HG02610 (cell line): ENCODE measurements at regions not wholly inside any gene's neighbourhood (a gene's known extent, or its start where the extent isn't known, plus 50 kb on each side); places are given as distances from the start of the nearest gene placed in this dataset.
A peak's percentile ranks its signal among the peaks of the same experiment; 100 is the strongest.
"Not testable (repeated sequence)": the region's sequence is repeated elsewhere in the genome, so short reads cannot be mapped to it uniquely, and the experiment has no call there.

Experiments used
- ATAC-seq: cut with Tn5 transposase; IDR thresholded peaks from one replicate; pipeline ENCODE4 v1.9.1; 2021; ENCODE audit warnings: mild to moderate bottlenecking, moderate library complexity; ENCODE audit not compliant: unreplicated experiment

DNA sequence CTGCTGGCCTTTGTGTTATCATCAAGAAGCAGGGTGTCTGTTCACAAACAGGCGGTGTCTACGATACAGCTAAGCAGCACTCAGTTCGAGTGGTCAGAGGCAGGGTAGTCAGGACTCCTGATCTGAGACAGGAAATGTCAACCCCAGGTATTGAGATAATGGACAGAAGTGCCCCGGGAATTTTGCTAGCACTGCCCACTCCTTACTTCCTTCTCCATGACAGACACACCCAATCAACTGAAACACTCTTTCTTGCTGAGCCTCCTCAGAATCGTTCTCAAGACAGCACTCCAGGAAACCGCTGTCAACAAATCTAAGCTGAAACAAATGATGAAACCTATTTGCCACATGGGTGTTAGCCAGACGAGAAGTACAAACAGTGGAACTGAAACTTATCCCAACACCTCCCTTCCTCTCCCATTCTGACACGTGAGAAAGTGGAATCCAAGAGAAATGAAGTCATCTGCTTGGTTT is 109.3 kb downstream of the GTF2IRD2B start:
- not testable (repeated sequence) for ATAC-seq

DNA sequence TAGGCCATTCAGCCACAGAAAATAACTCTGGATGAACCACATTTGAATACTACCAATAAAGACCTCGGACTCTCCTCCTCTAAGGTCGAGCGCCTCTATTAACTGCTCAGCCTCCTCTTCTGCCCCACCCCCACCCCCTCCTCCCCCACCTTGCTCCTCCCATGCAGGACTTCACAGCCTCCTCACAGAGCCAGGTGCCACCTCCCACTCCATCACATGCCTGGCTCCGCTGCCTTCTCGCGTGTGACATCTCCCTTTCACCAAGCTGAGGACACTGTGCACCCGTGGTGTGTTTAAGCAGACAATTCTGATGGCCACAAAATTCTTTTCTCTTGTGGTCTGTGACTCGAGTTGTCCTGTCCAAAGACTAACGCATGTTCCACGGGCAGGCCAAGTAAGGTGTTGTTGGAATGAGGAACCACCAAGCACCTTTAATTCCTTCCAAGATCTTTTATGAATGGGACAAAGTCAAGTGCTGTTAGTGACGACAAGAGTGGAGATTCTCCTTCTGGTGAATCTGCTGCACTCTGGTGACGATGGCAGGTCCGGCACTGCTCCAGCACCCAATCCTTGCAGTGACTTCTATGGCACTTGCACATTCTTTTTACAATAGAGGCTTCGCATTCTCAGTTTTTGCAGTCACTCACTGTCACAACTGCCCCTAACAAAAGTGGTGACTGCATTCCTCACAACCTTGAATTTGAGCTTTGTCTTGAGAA is 113.1 kb downstream of the GTF2IRD2B start:
- ATAC-seq: not testable (repeated sequence)

DNA sequence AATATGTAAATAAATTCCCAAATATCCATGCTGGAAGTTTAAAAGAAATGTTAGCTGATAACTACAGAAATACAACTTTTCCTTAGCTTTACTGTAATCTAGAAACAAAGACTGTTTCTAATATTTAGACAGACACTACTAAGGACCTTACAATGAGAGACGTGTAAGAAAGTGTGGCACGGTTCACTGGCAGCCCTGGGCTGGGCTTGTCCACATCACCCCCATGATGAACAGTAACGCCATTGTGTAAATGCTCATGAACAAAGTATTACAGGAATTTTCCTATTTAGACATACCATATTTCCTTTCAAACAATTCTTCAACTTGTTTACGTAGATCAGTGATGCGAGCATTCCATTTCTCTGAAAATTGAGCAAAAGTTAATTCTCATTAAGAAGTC is 123.1 kb downstream of the GTF2IRD2B start:
- ATAC-seq: not testable (repeated sequence)

GRCh38 chr7:75216963-75217362 is 124.6 kb downstream of the GTF2IRD2B start:
- not testable (repeated sequence) for ATAC-seq

DNA sequence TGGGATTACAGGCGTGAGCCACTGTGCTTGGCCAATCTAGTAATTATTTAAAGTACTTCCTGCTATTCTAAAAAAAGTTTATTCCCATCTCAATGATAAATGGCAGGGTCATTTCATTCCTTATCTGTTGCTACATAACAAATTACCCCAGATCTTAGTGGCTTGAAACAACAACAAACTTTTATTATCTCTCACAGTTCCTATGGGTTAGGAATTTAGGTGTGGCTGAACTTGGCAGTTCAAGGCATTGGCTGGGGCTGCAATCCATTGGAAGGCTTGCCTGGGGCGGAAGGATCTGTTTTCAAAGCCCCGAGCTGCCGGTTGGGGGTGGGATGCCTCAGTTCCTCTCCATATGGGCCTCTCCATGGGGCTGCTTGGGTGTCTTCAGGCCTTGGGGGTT is 133.7 kb downstream of the GTF2IRD2B start:
- not testable (repeated sequence) for ATAC-seq

DNA sequence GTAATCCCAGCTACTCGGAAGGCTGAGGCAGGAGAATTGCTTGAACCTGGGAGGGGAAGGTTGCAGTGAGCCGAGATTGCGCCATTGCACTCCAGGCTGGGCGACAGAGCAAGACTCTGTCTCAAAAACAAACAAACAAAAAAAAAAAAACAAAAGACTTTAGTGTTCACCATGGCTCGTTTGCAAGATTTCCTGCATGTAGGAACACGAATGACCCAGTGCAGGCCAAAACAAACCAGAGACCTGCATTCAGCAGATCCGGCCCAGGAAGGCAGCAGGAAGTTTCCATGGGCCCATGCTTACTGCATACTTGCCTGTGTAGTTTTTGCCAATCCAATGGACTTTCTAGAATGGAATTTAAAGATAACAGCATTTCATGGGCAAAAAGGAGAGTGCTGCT is 137.2 kb downstream of the GTF2IRD2B start:
- ATAC-seq: not testable (repeated sequence)

DNA sequence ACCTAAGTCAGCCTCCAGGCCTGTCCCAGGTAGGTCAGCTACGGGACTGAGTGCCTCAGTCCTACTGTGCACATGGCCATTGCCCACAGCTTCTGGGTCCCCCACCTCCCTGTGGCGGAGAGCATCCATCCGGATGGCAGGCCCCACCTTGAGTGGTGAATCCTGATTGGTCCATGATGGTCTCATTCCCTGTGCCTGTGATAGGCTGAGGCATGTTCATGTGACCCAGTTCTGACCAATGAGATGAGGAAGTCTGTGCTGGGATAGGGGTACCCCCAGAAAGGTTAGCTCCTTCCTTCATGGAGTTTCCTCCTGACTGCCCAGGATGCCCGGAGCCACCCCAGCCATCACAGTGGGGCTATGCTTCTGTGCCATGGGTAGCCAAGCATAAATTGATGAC is 138.2 kb downstream of the GTF2IRD2B start:
- ATAC-seq: not testable (repeated sequence)

- ATAC-seq: not testable (repeated sequence)
Measured at GRCh38 chr7:75235092-75235826, 142.9 kb downstream of the GTF2IRD2B start.

GRCh38 chr7:75235827-75236167 is 143.4 kb downstream of the GTF2IRD2B start:
- ATAC-seq: not testable (repeated sequence)

DNA sequence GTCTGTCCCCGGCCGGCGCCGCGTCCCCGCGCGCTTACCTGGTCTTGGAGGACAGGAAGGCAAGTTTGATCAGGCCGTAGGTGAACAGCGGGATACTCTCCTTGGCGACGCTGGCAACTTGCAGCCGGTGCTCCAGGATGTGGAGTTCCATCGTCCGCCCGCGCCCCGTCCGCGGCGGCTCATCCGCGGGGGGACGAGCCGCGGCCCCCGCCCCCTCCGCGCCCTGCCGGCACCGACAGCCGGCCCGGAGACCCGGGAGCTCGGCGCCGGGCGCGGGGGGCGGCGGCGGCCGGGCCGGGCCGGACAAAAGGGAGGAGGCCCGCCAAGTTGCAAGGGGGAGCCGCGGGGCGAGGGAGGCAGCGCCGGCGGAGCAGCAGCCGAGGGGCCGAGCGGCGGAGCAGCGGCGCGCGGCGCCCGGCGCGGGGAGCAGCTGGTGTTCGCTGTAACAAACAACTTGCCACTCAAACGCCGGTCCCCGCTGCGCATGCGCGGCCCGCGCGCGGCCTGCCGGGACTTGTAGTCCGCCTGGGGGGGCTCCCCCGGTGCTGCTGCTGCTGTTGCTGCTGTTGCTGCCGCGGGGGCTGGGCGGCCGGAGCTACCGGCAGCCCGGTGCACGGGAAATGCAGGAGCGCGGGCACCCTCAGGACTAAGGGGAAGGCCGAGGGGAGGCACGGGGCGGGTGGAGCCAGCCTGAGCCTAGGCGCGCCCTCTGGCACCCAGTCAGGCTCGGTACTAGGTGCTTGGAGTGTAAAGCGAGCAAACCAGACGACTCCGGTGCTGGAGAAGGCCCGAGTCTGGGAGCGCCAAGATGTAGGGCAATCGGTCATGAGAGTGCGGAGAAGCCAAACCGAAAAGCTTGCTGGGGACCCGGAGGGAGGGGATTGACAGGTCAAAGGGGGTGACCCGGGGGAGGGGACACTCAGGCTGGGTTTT is 145.1 kb downstream of the GTF2IRD2B start:
- peak; percentile 94 for ATAC-seq

DNA sequence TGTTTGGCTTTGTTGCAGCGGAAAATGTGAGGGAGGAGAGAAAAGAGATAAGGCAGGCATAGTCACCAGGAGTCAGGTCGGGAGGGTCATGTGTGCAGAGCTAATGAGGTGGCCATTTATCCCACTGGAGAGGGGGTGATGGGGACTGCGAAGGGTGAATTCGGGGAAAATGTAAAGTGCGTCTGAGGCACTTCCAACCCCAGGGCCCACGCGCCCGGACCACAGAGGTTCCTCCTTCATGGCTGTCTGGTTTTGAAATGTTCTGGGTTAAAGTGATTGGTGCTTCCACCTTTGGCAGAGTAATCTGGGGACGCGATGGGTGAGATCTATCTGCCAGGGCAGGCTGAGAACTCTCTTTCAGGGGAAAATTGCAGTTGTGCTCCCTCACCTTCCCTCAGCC is 145.9 kb downstream of the GTF2IRD2B start:
- not testable (repeated sequence) for ATAC-seq

- ATAC-seq: not testable (repeated sequence)
Measured at GRCh38 chr7:75243638-75244037, 151.2 kb downstream of the GTF2IRD2B start.

- ATAC-seq: not testable (repeated sequence)
Measured at GRCh38 chr7:75248216-75248615, 147.2 kb upstream of the TRIM73 start.

DNA sequence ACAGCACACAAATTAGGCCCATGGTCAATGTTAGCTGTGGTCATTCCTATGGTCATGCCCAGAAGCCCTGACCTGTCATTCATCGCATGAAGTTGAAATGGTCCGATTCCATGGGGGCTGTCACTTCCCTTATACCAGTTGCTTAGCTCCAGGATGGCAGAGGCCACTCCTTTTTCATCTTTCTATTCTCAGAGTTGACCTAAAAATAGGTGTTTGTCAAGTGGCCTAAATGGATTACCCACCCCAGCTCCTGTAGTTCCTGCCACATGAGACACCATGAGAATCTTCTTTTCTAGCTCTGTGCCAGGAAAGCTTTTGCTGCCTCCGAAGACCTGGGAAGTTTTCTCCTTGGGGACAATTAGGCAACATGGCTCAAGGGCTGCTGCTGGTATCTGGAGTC is 141.2 kb upstream of the TRIM73 start:
- ATAC-seq: not testable (repeated sequence)

GRCh38 chr7:75257442-75257841 is 138.0 kb upstream of the TRIM73 start:
- not testable (repeated sequence) for ATAC-seq

GRCh38 chr7:75259454-75260003 is 135.9 kb upstream of the TRIM73 start:
- ATAC-seq: not testable (repeated sequence)

DNA sequence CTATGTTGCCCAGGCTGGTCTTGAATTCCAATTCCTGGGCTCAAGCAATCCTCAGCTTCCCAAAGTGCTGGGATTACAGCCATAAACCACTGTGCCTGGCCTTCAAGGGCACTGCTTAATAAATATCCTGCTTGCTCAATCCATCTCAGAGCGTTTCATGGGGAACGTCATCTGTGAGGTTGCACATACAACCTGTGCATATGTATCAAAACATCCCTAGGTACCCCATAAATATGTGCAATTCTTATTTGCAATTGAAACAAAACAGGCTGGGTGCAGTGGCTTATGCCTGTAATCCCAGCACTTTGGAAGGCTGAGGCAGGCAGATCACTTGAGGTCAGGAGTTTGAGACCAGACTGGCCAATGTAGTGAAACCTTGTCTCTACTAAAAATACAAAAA is 133.8 kb upstream of the TRIM73 start:
- ATAC-seq: not testable (repeated sequence)

GRCh38 chr7:75268158-75268557 is 127.3 kb upstream of the TRIM73 start:
- ATAC-seq: not testable (repeated sequence)

GRCh38 chr7:75269159-75269558 is 126.3 kb upstream of the TRIM73 start:
- not testable (repeated sequence) for ATAC-seq

- ATAC-seq: not testable (repeated sequence)
Measured at GRCh38 chr7:75274114-75274513, 121.3 kb upstream of the TRIM73 start.
